Endothelial cell of umbilical vein (primary cell): ENCODE measurements at regions not wholly inside any gene's neighbourhood (a gene's known extent, or its start where the extent isn't known, plus 50 kb on each side); places are given as distances from the start of the nearest gene placed in this dataset.

Experiments
- BruUV-seq: library from RNA; stranded (reverse); fragments of 400-500 nt; replicated peaks from 2 replicates; lab custom pipeline; 2021; lab: Mats Ljungman, UMichigan
- CTCF ChIA-PET: fragments of 300-600, 350-600 bp; sonication (Branson Sonifier 250); formaldehyde crosslinking; loops from one replicate; lab custom pipeline; 2021; ENCODE audit warnings: antibody characterized with exemption, inconsistent platforms; lab: Charles Lee
- POLR2A ChIA-PET: fragments of 300-600, 350-600 bp; sonication (Branson Sonifier 250); formaldehyde crosslinking; loops from one replicate; lab custom pipeline; 2021; ENCODE audit warnings: antibody characterized with exemption, inconsistent platforms; lab: Charles Lee
- DNase-seq: peaks from one replicate; pipeline ENCODE4 v3.0.0-alpha.2; 2011; ENCODE audit warnings: low read depth, low spot score
- FAIRE-seq: peaks from 2 replicates; lab custom pipeline; 2011; peaks lifted over from hg19 to GRCh38; lab: Jason Lieb, UNC
- H2AFZ ChIP-seq: 2 replicates; pipeline ENCODE4 v1.6.0; 2012; ENCODE audit warnings: low read depth, low read length, control low read depth, inconsistent platforms
- H3K27ac ChIP-seq: 2 replicates; pipeline ENCODE4 v1.5.1; 2011; ENCODE audit warnings: low read depth, mild to moderate bottlenecking, control low read depth, low read length, moderate library complexity; ENCODE audit not compliant: insufficient read depth
- H3K27me3 ChIP-seq, 2 experiments: 2 replicates each; pipeline versions ENCODE4 v1.6.0 to v1.6.1; 2011; ENCODE audit warnings: low read length in 2 of 2, mixed read lengths in 1 of 2; ENCODE audit not compliant: control insufficient read depth in 2 of 2, insufficient read depth in 2 of 2
- H3K36me3 ChIP-seq, 2 experiments: 2 replicates in 1 of 2; 3 replicates in 1 of 2; pipeline ENCODE4 v1.5.1; 2011; ENCODE audit warnings: low read length in 2 of 2, mild to moderate bottlenecking in 1 of 2, moderate library complexity in 1 of 2; ENCODE audit not compliant: control insufficient read depth in 2 of 2, insufficient read depth in 2 of 2; ENCODE audit errors: extremely low read depth in 1 of 2
- H3K4me1 ChIP-seq: 3 replicates; pipeline ENCODE4 v1.5.1; 2011; ENCODE audit warnings: mild to moderate bottlenecking, low read length; ENCODE audit not compliant: control insufficient read depth, insufficient read depth; ENCODE audit errors: extremely low read depth
- H3K4me2 ChIP-seq: 2 replicates; pipeline ENCODE4 v1.6.1; 2011; ENCODE audit warnings: low read length, control low read depth, mixed read lengths; ENCODE audit not compliant: insufficient read depth
- H3K4me3 ChIP-seq, 3 experiments: fragments of 200-600 bp in 1 of 3; sonication (generic), shearing (Covaris generic) in 1 of 3; replicated peaks in 1 of 3; 2 replicates each; pipeline ENCODE4 v1.5.1; 2011 to 2016; ENCODE audit warnings: control low read depth in 3 of 3, low read length in 3 of 3, mild to moderate bottlenecking in 2 of 3, inconsistent platforms in 1 of 3, low read depth in 1 of 3, moderate library complexity in 1 of 3; ENCODE audit not compliant: insufficient read depth in 1 of 3
- H3K79me2 ChIP-seq: 2 replicates; pipeline ENCODE4 v1.6.0; 2012; ENCODE audit warnings: low read length, inconsistent platforms; ENCODE audit not compliant: control insufficient read depth, insufficient read depth
- H3K9ac ChIP-seq: replicated peaks from 2 replicates; pipeline ENCODE3; 2011; ENCODE audit warnings: low read length, control low read depth; ENCODE audit not compliant: insufficient read depth; ENCODE audit errors: extremely low read depth
- H3K9me1 ChIP-seq: replicated peaks from 3 replicates; pipeline ENCODE4 v1.6.0; 2011; ENCODE audit warnings: mild to moderate bottlenecking, low read length; ENCODE audit not compliant: control insufficient read depth, insufficient read depth; ENCODE audit errors: extremely low read depth
- H3K9me3 ChIP-seq: replicated peaks from 2 replicates; pipeline ENCODE4 v1.5.1; 2012; ENCODE audit warnings: low read length, inconsistent platforms; ENCODE audit not compliant: control insufficient read depth, insufficient read depth
- H4K20me1 ChIP-seq: replicated peaks from 2 replicates; pipeline ENCODE3; 2011; ENCODE audit warnings: mild to moderate bottlenecking, low read length; ENCODE audit not compliant: control insufficient read depth, insufficient read depth; ENCODE audit errors: extremely low read depth
- CTCF ChIP-seq, 2 donors: IDR thresholded peaks; 1 replicate in 1 of 2; 2 replicates in 1 of 2; pipeline ENCODE4 v1.5.1; 2011; ENCODE audit warnings: low read length in 2 of 2, mild to moderate bottlenecking in 2 of 2, moderate library complexity in 2 of 2, control low read depth in 1 of 2, inconsistent platforms in 1 of 2, low read depth in 1 of 2; ENCODE audit not compliant: insufficient read depth in 1 of 2; ENCODE audit errors: extremely low read depth in 1 of 2
- EZH2 ChIP-seq: IDR thresholded peaks from 2 replicates; pipeline ENCODE4 v1.6.1; 2012; ENCODE audit warnings: borderline replicate concordance, low read depth, mild to moderate bottlenecking, moderate library complexity, low read length, inconsistent platforms; ENCODE audit not compliant: severe bottlenecking
- FOS ChIP-seq: IDR thresholded peaks from 2 replicates; pipeline ENCODE4 v1.6.1; 2011; ENCODE audit warnings: mild to moderate bottlenecking, low read length, moderate library complexity, borderline replicate concordance; ENCODE audit not compliant: insufficient read depth
- GATA2 ChIP-seq: IDR thresholded peaks from 2 replicates; pipeline ENCODE4 v1.7.0; 2011; ENCODE audit warnings: low read depth, mild to moderate bottlenecking, moderate library complexity, mixed read lengths, low read length; ENCODE audit not compliant: insufficient read length, insufficient read depth
- JUN ChIP-seq: IDR thresholded peaks from 2 replicates; pipeline ENCODE4 v1.6.1; 2011; ENCODE audit warnings: borderline replicate concordance, low read depth; ENCODE audit not compliant: insufficient read length, insufficient read depth
- MAX ChIP-seq: IDR thresholded peaks from 2 replicates; pipeline ENCODE4 v1.6.1; 2011; ENCODE audit not compliant: insufficient read depth, insufficient read length
- MYC ChIP-seq: IDR thresholded peaks from one replicate; pipeline ENCODE4 v1.6.1; 2011; ENCODE audit warnings: mild to moderate bottlenecking, low read depth, low read length
- POLR2A ChIP-seq: IDR thresholded peaks from 2 replicates; pipeline ENCODE4 v1.6.1; 2012; ENCODE audit warnings: low read depth, mild to moderate bottlenecking, control low read depth, low read length
- POLR2AphosphoS5 ChIP-seq: IDR thresholded peaks from 2 replicates; pipeline ENCODE4 v1.6.1; 2012; ENCODE audit warnings: low read depth, mild to moderate bottlenecking, control low read depth, low read length, moderate library complexity; ENCODE audit not compliant: insufficient read depth
- dilution Hi-C: fragments of 300-500 bp; cut with MboI; formaldehyde crosslinking; loops from one replicate; pipeline ENCODE4 v1.15.0; 2019; ENCODE audit warnings: low sequenced_read_pairs; ENCODE audit not compliant: extremely low pct_ligation_motif_present
- intact Hi-C: fragments of 100-400 bp; cut with micrococcal nuclease; formaldehyde crosslinking; loops from one replicate; pipeline ENCODE4 v1.10.0; 2022

GRCh38 chr3:135868801-135869200 is 96.7 kb upstream of the PPP2R3A start:
- FAIRE-seq (no peak), DNase-seq (no peak)
- no peak overlapping the region for H3K4me3 ChIP-seq
- ChIA-PET POLR2A (no interaction called here), CTCF (no interaction called here)
- no peak overlapping the region for H3K9ac ChIP-seq
- no peaks in the 10 kb centered on the region for H3K27me3 ChIP-seq
- H3K36me3 ChIP-seq = no peaks in the 10 kb centered on the region
- no peaks in the 10 kb centered on the region for H3K4me1 ChIP-seq
- H3K9me1 ChIP-seq = no peaks in the 10 kb centered on the region
- intact Hi-C loops = no loop called here
- H4K20me1 ChIP-seq = no peaks in the 10 kb centered on the region
- no peak overlapping the region for H2AFZ ChIP-seq
- no peak overlapping the region for H3K4me2 ChIP-seq
- no TSS peak for BruUV-seq
- TF ChIP-seq MAX = no peak
- no peak for TF ChIP-seq JUN
- no peak for TF ChIP-seq POLR2A
- no peak for TF ChIP-seq POLR2AphosphoS5
- no peak for TF ChIP-seq MYC
- TF ChIP-seq CTCF (IDR thresholded peaks at IDR 0.05; ENCODE audit: extremely low read depth in 1 of 2, insufficient read depth in 1 of 2, low read depth in 1 of 2, low read length in 2 of 2) = no peak
- no peak for TF ChIP-seq GATA2
- TF ChIP-seq EZH2 = no peak
- no peak for TF ChIP-seq FOS
- dilution Hi-C loops = no loop called here
- no peaks in the 10 kb centered on the region for H3K9me3 ChIP-seq
- no peaks in the 10 kb centered on the region for H3K79me2 ChIP-seq
- H3K27ac ChIP-seq = no peak overlapping the region
